Lower leg skin (tissue), 3 donors: ENCODE measurements at regions not wholly inside any gene's neighbourhood (a gene's known extent, or its start where the extent isn't known, plus 50 kb on each side); places are given as distances from the start of the nearest gene placed in this dataset.

Experiments used
- CTCF ChIP-seq, 3 donors: fragments of 450-650 bp; IDR thresholded peaks; one replicate each; pipeline ENCODE4 v1.5.1; 2016; ENCODE audit warnings: antibody characterized with exemption in 3 of 3, mild to moderate bottlenecking in 3 of 3, moderate library complexity in 2 of 3
- POLR2A ChIP-seq, 2 donors: fragments of 450-650 bp; IDR thresholded peaks; one replicate each; pipeline ENCODE4 v1.6.1; 2016 to 2017; ENCODE audit warnings: antibody characterized with exemption in 2 of 2, mild to moderate bottlenecking in 1 of 2, moderate library complexity in 1 of 2

- TF ChIP-seq CTCF (IDR thresholded peaks at IDR 0.05) (no peak), POLR2A (IDR thresholded peaks at IDR 0.05) (no peak)
Measured at GRCh38 chr1:201676197-201676596, 137.3 kb downstream of the NAV1 start.
